Sigmoid colon (tissue), 4 donors: ENCODE measurements at regions not wholly inside any gene's neighbourhood (a gene's known extent, or its start where the extent isn't known, plus 50 kb on each side); places are given as distances from the start of the nearest gene placed in this dataset.

Source experiments
- POLR2A ChIP-seq, 2 donors: fragments of 450-650 bp; IDR thresholded peaks; one replicate each; pipeline ENCODE4 v1.6.1; 2016; ENCODE audit warnings: antibody characterized with exemption in 2 of 2, mild to moderate bottlenecking in 2 of 2, moderate library complexity in 2 of 2
- POLR2AphosphoS5 ChIP-seq, 4 donors: sonication (generic); formaldehyde crosslinking; IDR thresholded peaks; one replicate each; pipeline ENCODE4 v1.6.1; 2017; ENCODE audit warnings: antibody characterized with exemption in 4 of 4
- TF ChIP-seq, protein P1 (sequence below), 4 experiments: fragments of 450-650 bp in 3 of 4; fragments of 200-600 bp in 1 of 4; IDR thresholded peaks; one replicate each; pipeline ENCODE4 v1.5.1; 2016 to 2019; ENCODE audit warnings: antibody characterized with exemption in 4 of 4, mild to moderate bottlenecking in 3 of 4, moderate library complexity in 2 of 4

GRCh38 chr1:38444311-38444710 is 397.7 kb upstream of the POU3F1 start:
- TF ChIP-seq, protein P1, sequence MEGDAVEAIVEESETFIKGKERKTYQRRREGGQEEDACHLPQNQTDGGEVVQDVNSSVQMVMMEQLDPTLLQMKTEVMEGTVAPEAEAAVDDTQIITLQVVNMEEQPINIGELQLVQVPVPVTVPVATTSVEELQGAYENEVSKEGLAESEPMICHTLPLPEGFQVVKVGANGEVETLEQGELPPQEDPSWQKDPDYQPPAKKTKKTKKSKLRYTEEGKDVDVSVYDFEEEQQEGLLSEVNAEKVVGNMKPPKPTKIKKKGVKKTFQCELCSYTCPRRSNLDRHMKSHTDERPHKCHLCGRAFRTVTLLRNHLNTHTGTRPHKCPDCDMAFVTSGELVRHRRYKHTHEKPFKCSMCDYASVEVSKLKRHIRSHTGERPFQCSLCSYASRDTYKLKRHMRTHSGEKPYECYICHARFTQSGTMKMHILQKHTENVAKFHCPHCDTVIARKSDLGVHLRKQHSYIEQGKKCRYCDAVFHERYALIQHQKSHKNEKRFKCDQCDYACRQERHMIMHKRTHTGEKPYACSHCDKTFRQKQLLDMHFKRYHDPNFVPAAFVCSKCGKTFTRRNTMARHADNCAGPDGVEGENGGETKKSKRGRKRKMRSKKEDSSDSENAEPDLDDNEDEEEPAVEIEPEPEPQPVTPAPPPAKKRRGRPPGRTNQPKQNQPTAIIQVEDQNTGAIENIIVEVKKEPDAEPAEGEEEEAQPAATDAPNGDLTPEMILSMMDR (IDR thresholded peaks at IDR 0.05), result no peak
- TF ChIP-seq POLR2A (IDR thresholded peaks at IDR 0.05) (no peak), POLR2AphosphoS5 (IDR thresholded peaks at IDR 0.05) (no peak)
